ENCODE measurements at regions not wholly inside any gene's neighbourhood (a gene's known extent, or its start where the extent isn't known, plus 50 kb on each side); places are given as distances from the start of the nearest gene placed in this dataset.

DNA sequence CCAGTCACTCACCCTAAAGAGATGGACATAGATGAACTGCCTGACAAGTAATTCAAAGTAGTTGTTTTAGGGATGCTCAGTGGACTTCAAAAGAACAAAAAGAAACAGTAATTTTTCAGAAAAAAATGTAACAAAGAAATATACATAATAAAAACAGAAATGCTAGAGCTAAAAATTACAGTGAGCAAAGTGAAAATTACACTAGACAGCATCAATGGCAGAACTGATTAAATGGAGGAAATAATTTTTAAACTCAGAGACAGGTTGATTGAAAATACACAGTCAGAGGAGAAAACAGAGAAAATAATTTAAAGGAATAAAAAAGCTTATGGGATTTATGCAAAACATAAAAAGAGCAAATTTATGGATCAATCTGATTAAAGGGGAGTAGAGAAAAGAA lies 1968.4 kb downstream of the EFNA5 start:
- Histone ChIP-seq H3K36me3 (ENCODE audit: control insufficient read depth, insufficient read depth, low read length) (no peaks in the 10 kb centered on the region), H3K4me3 (ENCODE audit: low read depth, low read length) (no peak overlapping the region), H3K27me3 (ENCODE audit: control insufficient read depth, insufficient read depth, low read length) (no peaks in the 10 kb centered on the region)
- DNase-seq (ENCODE audit: low read depth): no peak
- no peak for TF ChIP-seq CTCF (IDR thresholded peaks at IDR 0.05; ENCODE audit: insufficient read depth, low read length, severe bottlenecking)
- no peak for FAIRE-seq

DNA sequence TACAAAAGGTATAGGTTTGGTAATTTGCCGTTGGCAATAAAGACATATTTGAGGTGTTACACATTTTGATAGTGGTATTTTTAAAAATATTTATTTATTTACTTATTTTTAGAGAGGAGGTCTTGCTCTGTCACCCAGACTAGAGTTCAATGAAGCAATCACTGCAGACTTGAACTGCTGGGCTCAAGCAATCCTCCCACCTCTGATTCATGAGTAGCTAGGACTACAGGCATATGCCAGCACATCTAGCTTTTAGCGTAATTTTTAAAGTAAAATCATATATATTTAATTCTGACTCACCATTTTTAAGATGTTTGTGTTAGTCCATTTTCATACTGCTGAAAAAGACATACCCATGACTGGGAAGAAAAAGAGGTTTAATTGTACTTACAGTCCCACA lies 1974.3 kb downstream of the EFNA5 start:
- Histone ChIP-seq H3K36me3 (ENCODE audit: control insufficient read depth, insufficient read depth, low read length) (no peaks in the 10 kb centered on the region), H3K4me3 (ENCODE audit: low read depth, low read length) (no peak overlapping the region), H3K27me3 (ENCODE audit: control insufficient read depth, insufficient read depth, low read length) (no peaks in the 10 kb centered on the region)
- FAIRE-seq (no peak), DNase-seq (ENCODE audit: low read depth) (no peak)
- no peak for TF ChIP-seq CTCF (IDR thresholded peaks at IDR 0.05; ENCODE audit: insufficient read depth, low read length, severe bottlenecking)

DNA sequence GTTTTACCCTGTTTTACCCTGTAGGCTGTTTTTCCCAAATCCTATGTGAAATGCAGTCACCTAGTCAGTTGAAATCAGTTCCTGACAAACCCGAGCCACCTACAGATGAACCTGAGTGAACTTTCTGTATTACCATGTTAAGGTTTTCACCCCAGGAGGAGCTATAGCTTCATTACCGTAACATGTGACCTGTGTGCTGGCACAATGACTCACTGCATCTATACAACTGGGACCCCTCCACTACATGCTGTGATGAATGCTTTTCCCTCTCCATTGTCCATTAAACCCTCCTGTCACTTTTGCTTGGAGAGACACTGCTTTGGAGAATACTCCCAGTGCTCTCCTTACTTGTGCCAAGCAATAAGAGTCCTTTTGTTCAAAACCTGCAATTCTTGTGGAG lies 1974.8 kb downstream of the EFNA5 start:
- no peak for FAIRE-seq
- Histone ChIP-seq H3K27me3 (ENCODE audit: control insufficient read depth, insufficient read depth, low read length) (no peaks in the 10 kb centered on the region), H3K4me3 (ENCODE audit: low read depth, low read length) (no peak overlapping the region), H3K36me3 (ENCODE audit: control insufficient read depth, insufficient read depth, low read length) (no peaks in the 10 kb centered on the region)
- no peak for DNase-seq (ENCODE audit: low read depth)
- no peak for TF ChIP-seq CTCF (IDR thresholded peaks at IDR 0.05; ENCODE audit: insufficient read depth, low read length, severe bottlenecking)

- DNase-seq (ENCODE audit: low read depth) (no peak), FAIRE-seq (no peak)
- no peak for TF ChIP-seq CTCF (IDR thresholded peaks at IDR 0.05; ENCODE audit: insufficient read depth, low read length, severe bottlenecking)
- Histone ChIP-seq H3K4me3 (ENCODE audit: low read depth, low read length) (no peak overlapping the region), H3K36me3 (ENCODE audit: control insufficient read depth, insufficient read depth, low read length) (no peaks in the 10 kb centered on the region), H3K27me3 (ENCODE audit: control insufficient read depth, insufficient read depth, low read length) (no peaks in the 10 kb centered on the region)
These were observed 1981.1 kb downstream of the EFNA5 start for GRCh38 chr5:105689596-105689995.

DNA sequence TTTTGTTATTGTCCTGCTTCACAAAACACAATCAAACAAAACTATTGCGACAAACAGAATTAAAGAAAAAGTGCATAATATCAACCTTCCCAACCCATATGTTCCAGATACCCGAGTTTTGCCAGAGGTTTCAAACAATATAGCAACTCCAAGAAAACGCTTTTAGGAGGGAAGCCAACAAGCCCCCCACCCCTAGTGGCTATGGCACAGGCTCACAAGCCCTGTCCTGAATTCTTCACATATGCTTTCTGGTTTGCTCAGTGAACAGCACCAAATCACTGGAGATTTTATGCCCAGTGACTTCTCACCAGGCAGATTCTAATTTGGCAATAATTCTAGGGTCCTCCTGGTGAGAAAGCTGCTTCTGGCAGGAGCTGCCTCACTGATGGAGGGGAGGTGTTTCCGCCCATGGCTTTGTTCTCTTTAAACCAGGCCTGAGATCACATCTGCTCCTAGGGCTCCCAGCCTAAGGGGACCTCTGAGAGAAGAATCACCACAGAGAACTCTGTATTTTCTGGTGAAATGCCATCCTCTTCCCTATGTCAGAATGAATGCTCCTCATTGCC lies 1982.4 kb downstream of the EFNA5 start:
- Histone ChIP-seq H3K27me3 (ENCODE audit: control insufficient read depth, insufficient read depth, low read length) (no peaks in the 10 kb centered on the region), H3K4me3 (ENCODE audit: low read depth, low read length) (no peak overlapping the region), H3K36me3 (ENCODE audit: control insufficient read depth, insufficient read depth, low read length) (no peaks in the 10 kb centered on the region)
- no peak for TF ChIP-seq CTCF (IDR thresholded peaks at IDR 0.05; ENCODE audit: insufficient read depth, low read length, severe bottlenecking)
- DNase-seq (ENCODE audit: low read depth) (no peak), FAIRE-seq (no peak)

DNA sequence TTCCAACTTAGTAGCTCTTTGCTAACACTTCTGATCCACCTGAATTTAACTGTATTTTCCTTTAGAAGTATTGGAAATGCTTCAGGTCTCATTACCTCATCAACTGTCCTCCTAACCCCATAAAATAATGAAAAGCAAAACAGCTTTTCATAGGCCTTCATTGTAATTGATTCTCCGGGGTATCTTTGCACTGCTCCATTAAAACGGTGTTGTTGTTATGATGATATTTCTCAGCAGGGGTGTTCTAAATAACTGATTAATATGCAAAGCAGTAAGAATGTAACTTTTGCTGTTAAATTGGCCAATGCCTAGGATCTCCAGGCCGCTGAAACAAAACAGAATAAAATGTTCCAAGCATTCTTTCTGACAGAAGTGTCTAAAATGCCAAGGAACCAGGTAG lies 1983.2 kb downstream of the EFNA5 start:
- no peaks in the 10 kb centered on the region for H3K36me3 ChIP-seq (ENCODE audit: control insufficient read depth, insufficient read depth, low read length)
- DNase-seq (ENCODE audit: low read depth) (no peak), FAIRE-seq (no peak)
- no peak overlapping the region for H3K4me3 ChIP-seq (ENCODE audit: low read depth, low read length)
- H3K27me3 ChIP-seq (ENCODE audit: control insufficient read depth, insufficient read depth, low read length): no peaks in the 10 kb centered on the region
- no peak for TF ChIP-seq CTCF (IDR thresholded peaks at IDR 0.05; ENCODE audit: insufficient read depth, low read length, severe bottlenecking)
